ENCODE measurements at regions not wholly inside any gene's neighbourhood (a gene's known extent, or its start where the extent isn't known, plus 50 kb on each side); places are given as distances from the start of the nearest gene placed in this dataset.
"Not testable (repeated sequence)": the region's sequence is repeated elsewhere in the genome, so short reads cannot be mapped to it uniquely, and the experiment has no call there.

DNA sequence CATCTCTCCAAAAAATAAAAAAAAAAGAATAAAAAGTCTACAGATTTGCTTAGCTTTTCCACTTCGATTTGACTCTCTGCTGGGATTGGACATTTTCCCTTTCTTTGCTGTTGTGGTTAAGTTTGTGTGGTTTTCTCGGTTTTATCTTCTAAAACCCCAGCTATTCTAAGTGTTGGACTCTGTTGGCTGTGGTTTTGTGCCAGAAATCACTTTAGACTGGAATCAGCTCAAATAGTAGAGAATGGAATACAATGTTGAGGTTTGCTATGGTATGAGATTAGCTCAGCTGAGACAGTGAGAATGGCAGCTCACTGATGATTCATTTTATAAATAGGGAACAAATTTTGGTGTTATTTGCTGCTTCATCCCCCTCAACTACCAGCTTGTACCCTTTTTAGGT is 116.0 kb downstream of the BUB3 start:
- DNase-seq (ENCODE audit: low read depth), result no peak

DNA sequence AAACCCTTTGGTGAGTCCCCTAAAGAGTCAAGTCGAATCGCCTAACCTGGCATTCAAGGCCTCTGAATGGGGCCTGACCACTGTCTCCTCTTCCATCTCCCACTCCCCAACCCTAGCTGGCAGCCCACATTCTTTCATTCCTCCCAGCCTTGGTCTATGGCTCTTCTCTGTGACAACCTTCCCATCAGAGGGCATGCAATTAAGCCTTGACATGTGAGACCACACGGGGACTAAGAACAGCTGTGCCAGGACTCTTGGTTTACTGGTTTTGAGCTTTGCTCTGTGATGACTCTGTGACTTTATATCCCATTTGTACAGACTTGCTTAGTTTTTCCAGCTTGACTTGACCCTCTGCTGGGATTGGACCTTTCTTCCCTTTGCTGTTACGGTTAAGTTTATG is 116.6 kb downstream of the BUB3 start:
- DNase-seq (ENCODE audit: low read depth), result no peak

DNA sequence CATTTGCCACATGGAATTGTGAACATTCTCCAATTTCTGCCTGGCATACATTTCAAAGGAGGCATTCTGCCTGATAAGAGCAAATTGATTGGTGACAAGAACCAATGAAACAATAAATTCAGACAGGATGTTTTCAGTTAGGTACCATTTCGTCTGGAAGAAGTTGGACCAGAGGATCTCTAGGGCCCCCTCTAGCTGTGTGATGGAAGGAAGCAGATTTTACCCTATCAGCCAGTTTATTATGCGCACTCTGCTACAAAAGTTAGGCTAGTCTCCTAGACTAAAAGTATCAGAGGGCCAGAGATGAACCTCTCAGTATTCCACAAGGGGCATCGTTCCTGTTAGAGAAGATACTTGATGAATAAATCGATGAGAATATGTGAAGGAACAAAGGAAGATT is 118.0 kb downstream of the BUB3 start:
- DNase-seq (ENCODE audit: low read depth), result no peak

GRCh38 chr10:123274306-123275135 is 120.3 kb downstream of the BUB3 start:
- DNase-seq (ENCODE audit: low read depth), result no peak

DNA sequence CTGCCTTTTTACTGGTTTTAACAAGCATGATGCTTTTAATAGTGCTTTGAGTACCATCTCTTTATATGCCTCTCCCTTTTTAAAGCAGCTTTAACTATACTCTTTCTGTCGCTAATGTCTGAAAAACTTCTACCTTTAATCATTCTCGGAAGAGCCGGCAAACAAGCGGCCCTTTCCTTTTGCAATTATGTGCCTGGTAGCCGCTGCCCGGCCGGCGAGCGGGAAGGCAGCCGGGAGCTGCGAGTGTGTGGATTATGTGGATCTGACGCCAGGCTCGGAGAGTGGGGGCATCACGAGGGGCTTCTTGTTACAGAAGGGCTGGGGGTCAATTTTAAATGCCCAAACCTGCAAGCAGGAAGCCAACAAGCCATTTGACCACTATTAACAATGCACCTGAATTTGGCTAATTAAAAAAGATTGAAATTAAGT is 120.9 kb downstream of the BUB3 start:
- DNase-seq (ENCODE audit: low read depth), result no peak

GRCh38 chr10:123278445-123278844 is 124.2 kb downstream of the BUB3 start:
- no peak for DNase-seq (ENCODE audit: low read depth)

DNA sequence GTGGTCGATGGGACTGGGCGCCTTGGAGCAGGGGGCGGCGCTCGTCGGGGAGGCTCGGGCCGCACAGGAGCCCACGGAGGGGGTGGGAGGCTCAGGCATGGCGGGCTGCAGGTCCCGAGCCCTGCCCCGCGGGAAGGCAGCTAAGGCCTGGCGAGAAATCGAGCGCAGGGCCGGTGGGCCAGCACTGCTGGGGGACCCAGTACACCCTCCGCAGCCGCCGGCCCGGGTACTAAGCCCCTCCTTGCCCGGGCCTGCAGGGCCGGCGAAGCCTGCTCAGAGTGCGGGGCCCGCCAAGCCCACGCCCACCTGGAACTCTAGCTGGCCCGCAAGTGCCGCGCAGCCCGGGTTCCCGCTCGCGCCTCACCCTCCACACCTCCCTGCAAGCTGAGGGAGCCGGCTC is 129.2 kb downstream of the BUB3 start:
- DNase-seq (ENCODE audit: low read depth), result not testable (repeated sequence)

DNA sequence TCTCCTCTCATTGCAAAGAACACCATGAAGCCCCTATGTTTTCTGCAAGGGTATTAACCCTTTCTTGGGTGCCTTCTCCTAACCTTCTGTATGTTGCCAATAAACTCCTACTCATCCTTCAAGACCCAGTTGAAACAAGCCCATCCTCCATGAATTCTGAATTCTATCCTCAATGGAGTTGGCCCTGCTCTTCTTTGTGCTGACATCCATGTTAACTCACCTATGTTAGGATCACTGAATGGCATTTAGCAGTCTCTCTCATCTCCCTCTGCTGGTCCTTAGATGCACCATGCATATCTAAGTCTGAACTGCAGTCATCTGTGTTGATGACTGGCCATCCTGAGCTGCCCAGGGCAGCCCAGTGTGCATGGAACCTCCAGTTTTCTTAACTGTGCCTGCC is 129.8 kb downstream of the BUB3 start:
- DNase-seq (ENCODE audit: low read depth), result no peak

DNA sequence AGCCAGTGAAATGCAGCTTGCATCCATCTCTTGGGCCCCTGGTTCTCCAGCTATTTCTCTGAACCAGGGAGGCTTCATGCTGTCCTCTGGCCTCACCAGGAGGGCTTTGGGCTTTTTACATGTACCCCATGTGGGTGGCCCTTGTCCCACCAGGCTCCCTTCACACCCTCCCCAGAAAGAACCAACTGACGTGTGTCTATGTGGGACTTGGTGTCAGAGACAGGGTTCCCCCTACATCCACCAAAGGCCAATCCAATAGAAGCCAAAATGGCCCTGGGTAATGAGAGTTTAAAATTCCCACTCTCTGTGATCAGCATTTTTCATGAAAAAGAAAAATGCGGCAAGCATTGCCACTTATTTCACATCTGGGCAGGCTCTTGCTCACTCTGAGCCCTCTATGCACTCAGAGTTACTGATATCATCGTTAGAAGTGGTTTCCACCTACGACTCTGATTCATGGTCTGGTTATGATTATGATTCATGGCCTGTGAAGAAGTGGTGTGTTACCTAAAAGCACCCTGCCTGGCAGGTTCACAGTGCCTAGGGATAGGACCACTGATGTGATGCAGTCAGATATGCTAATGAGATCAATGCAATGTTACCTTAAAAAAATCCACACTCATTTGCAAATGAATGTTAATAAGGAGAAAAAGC is 133.5 kb downstream of the BUB3 start:
- DNase-seq (ENCODE audit: low read depth), result no peak

DNA sequence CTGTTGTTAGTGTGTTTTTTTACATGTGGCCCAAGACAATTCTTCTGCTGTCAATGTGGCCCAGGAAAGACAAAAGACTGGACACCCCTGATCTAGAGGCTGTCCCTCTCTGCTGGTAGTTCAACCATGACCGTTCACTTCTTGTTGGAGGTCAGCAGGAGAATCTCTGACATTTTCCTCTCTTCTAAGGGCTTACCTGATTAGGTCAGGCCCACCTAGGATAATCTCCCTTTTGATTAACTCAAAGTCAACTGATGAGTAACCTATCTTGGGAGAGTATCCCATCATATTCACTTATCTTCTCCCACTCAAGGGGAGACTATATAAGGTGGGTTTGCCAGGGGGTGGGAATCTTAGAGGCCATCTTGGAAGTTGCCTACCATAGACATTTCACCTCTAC is 135.2 kb downstream of the BUB3 start:
- DNase-seq (ENCODE audit: low read depth), result no peak

DNA sequence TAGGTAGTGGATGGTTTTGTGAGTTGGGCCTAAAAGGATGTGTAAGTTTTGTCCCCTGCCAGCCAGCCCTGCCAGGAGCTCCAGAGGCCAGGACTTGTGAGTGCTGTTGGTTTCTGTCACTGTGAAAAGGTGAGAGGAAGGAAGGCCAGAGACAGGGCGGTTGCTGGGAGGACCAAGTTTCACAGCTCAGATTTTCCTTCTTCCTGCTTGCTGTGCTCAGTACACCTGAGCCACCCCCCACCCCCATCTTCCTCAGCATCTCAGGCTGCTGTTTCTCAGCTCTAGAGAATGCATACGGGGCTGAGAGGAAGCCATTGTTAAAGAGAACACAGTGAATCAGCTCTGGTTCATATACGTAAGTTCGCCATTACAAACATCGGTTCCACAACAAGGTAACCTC is 139.9 kb downstream of the BUB3 start:
- no peak for DNase-seq (ENCODE audit: low read depth)

DNA sequence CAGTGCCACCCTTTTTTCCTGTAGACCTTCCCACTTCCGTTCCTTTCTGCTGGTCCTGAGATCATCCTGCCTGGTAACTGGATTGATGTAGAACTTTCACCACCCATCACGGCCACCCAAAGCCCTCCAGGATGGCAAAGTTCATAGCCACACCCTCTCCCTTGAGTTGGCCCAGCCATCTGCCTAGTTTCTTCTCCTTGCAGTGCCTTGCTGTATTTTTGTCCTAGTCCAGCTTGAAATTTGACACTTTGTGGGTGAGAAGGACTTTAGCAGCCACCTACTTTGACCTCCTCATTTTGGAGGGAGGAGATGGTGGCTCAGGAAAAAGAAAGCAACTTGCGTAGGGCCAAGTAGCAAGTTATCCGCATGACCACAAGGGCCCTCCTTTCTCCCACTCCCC is 140.7 kb downstream of the BUB3 start:
- DNase-seq (ENCODE audit: low read depth), result no peak

DNA sequence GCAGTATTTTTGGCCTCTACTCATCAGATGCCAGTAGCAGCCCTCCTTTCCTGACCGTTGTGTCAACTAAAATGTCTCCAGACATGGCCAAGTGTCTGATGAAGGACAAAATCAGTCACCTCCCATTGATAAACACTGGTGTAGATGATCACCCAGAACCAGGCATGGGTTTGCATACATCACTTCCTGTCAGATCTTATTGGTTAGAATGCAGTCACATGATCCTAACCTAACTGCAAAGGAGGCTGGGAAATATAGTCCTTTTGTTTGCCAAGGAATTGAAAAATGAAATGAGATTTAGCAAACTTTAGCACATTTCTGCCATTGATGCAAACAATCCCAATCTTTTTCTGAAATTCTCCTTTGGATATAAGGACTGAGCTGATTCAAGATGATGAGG is 141.4 kb downstream of the BUB3 start:
- no peak for DNase-seq (ENCODE audit: low read depth)

DNA sequence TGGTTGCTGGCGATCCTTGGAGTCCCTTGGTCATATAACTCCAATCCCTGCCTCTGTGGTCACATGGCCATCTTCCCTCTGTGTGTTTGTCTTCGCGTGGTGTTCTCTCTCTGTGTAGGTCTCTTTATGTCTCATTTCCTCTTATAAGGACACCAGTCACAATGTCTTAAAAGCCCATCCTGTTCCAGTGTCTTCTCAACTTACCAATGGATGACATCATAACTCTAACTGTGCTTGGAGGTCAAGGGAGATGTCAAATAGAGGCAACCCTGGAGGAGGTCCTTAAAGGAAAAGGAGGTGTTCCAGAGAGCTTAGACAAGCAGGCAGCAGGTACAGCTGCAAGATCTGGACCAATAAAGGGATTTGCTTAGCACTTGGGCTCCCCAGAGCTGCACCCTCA is 143.0 kb downstream of the BUB3 start:
- DNase-seq (ENCODE audit: low read depth), result no peak

GRCh38 chr10:123298583-123298982 is 144.4 kb downstream of the BUB3 start:
- no peak for DNase-seq (ENCODE audit: low read depth)

DNA sequence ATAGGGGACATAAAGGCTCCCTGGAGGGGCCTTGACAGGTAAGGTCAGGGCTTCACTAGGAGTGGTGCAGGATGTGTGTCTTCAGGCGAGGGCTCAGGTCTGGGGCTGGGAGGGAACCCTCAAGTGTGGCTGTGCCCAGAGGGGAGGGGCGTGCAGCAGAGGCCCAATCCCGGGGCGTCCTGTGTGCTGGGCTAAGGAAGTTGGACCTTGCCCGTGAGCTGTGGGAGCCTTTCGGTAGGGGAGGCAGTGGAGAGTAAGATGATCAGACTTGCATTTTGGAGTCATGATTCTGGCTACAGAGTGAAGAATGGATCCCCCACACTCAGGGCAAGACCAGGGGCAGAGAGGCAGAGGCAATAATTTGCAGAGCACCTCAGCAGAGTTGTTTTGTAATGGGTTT is 145.4 kb downstream of the BUB3 start:
- no peak for DNase-seq (ENCODE audit: low read depth)

DNA sequence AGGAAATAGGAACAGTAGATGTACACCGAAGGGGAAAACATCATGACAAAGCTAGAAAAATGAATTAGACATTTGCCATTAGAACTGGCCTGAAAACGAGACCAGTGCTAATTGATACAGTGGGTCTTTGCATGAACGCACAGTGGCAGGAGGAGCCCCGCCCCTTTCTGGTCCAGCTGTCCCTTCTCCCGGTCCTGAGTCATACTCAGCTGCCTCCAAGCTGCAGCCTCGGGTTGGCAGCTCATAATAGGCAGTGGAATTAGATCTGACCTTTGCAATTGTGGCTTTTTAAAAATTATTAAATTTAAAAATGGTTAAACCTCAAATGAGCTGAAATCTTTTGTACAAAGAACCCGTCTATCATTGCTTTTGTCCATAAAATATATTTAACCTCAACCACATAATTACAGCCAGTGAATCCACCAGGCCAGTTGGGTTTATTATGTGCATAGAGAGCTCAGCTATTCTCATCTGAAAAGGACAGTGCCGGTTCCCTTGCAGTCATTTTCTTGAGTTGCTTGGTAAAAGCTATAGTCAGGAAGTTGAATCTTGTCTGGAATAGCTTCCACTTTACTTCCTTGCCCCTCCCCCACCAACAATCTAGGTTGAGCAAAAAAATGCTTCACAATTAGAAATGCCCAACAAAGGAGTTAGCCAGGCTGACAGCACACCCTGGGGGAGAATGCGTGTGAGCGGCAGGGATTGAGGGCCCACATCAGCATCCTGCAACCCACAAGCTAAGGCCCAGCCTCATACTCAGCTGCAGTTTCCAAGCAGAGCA is 147.1 kb downstream of the BUB3 start:
- DNase-seq (ENCODE audit: low read depth), result no peak

DNA sequence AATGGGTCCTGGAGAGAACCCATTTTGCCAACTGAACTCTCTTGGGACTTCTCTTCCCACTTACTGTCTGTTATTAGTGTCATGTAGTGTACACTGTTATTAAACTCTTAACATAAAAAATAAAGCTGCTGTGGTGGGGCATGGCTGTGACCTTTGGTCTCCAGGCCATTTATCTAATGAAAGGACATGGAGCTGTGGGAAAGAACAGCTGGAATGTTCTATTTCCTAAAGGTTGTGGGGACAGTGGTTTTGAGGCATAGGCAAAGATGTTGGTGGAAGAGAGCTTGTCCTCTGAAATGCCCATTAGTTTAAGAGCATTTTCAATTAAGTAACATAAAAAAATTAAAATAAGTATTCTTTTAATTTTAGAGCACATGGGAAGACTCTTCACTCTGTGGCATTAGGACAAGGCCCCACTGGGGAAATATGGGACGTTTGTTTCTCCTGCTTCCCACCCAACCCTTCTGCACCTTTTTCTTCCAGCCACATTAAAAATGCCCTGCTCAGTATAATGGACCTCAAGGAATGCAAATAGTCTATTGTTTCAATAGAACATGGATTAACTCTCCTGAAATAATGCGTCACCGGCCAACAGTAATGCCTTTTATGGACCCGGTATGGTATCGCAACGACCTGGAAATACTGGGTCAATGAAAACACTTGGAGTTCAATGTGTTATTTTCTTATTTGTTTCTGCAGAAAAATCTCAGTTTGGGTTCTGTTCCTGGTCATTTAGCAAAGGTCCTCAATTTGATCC is 149.6 kb downstream of the BUB3 start:
- no peak for DNase-seq (ENCODE audit: low read depth)

DNA sequence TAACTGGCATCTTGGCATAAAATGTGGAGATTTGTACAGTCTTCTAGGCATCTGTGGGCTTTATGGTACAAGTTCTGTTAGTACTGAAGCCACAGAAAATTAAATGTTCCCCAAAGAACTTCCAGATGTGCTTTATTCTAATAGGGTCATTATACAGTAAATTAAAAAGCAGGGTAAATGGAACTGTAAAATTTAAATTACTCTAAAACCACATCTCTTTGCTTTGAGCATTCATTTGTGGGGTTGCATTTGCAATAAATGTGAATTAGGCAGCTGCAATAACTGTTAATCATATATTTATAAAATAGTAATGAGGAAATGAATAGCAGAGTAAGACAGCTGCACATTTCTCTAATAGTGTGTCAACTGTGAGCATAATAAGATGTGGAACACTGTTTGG is 151.5 kb downstream of the BUB3 start:
- DNase-seq (ENCODE audit: low read depth), result no peak

- DNase-seq (ENCODE audit: low read depth), result no peak
Measured at GRCh38 chr10:123306290-123306689, 152.1 kb downstream of the BUB3 start.

- no peak for DNase-seq (ENCODE audit: low read depth)
Measured at GRCh38 chr10:123309731-123310130, 155.5 kb downstream of the BUB3 start.

GRCh38 chr10:123316776-123317175 is 162.6 kb downstream of the BUB3 start:
- no peak for DNase-seq (ENCODE audit: low read depth)
